GM23248 (cell line): ENCODE measurements at regions not wholly inside any gene's neighbourhood (a gene's known extent, or its start where the extent isn't known, plus 50 kb on each side); places are given as distances from the start of the nearest gene placed in this dataset.

Experiments
- DNase-seq: peaks from one replicate; pipeline ENCODE4 v3.0.0-alpha.2; 2015
- H2AFZ ChIP-seq: fragments of 200-600 bp; sonication (generic); 2 replicates; pipeline ENCODE4 v1.6.1; 2016; ENCODE audit warnings: antibody characterized with exemption
- H3F3A ChIP-seq: fragments of 200-600 bp; sonication (generic); 2 replicates; pipeline ENCODE4 v1.6.1; 2016; ENCODE audit warnings: mild to moderate bottlenecking, antibody characterized with exemption, mixed run types; ENCODE audit not compliant: insufficient read depth
- H3K27ac ChIP-seq: fragments of 200-600 bp; sonication (generic); 2 replicates; pipeline ENCODE4 v1.5.1; 2016; ENCODE audit warnings: mild to moderate bottlenecking
- H3K27me3 ChIP-seq: fragments of 200-600 bp; sonication (generic); replicated peaks from 2 replicates; pipeline ENCODE4 v1.6.1; 2016; ENCODE audit warnings: mild to moderate bottlenecking; ENCODE audit not compliant: insufficient read depth
- H3K36me3 ChIP-seq: fragments of 200-600 bp; sonication (generic); 2 replicates; pipeline ENCODE4 v1.6.1; 2016; ENCODE audit warnings: low read depth, mild to moderate bottlenecking
- H3K4me1 ChIP-seq: fragments of 200-600 bp; sonication (generic); 2 replicates; pipeline ENCODE4 v1.6.1; 2016; ENCODE audit warnings: mild to moderate bottlenecking; ENCODE audit not compliant: insufficient read depth
- H3K4me2 ChIP-seq: fragments of 200-600 bp; sonication (generic); one replicate; pipeline ENCODE4 v1.6.1; 2016; ENCODE audit warnings: mild to moderate bottlenecking; ENCODE audit not compliant: unreplicated experiment
- H3K4me3 ChIP-seq: fragments of 200-600 bp; sonication (generic); 2 replicates; pipeline ENCODE4 v1.5.1; 2016; ENCODE audit warnings: mild to moderate bottlenecking
- H3K79me2 ChIP-seq: fragments of 200-600 bp; sonication (generic); 2 replicates; pipeline ENCODE4 v1.6.1; 2016; ENCODE audit warnings: mild to moderate bottlenecking; ENCODE audit not compliant: insufficient read depth
- H3K9ac ChIP-seq: fragments of 200-600 bp; sonication (generic); 2 replicates; pipeline ENCODE4 v1.6.1; 2016; ENCODE audit warnings: mild to moderate bottlenecking
- H3K9me2 ChIP-seq: fragments of 200-600 bp; sonication (generic); 2 replicates; pipeline ENCODE4 v1.6.1; 2016; ENCODE audit warnings: mixed run types, mild to moderate bottlenecking, moderate library complexity; ENCODE audit not compliant: insufficient read depth
- H3K9me3 ChIP-seq: fragments of 200-600 bp; sonication (generic); one replicate; pipeline ENCODE4 v1.6.1; 2017; ENCODE audit warnings: low read depth
- H4K20me1 ChIP-seq: fragments of 200-600 bp; sonication (generic); 2 replicates; pipeline ENCODE4 v1.6.0; 2016; ENCODE audit not compliant: insufficient read depth
- EZH2 ChIP-seq: fragments of 200-600 bp; sonication (generic); IDR thresholded peaks from 2 replicates; pipeline ENCODE4 v1.6.1; 2018; ENCODE audit warnings: antibody characterized with exemption, mild to moderate bottlenecking; ENCODE audit not compliant: insufficient read depth, poor library complexity, severe bottlenecking
- EZH2phosphoT487 ChIP-seq: fragments of 200-600 bp; sonication (generic); IDR thresholded peaks from 2 replicates; pipeline ENCODE4 v1.6.1; 2018; ENCODE audit warnings: antibody characterized with exemption, moderate library complexity, mild to moderate bottlenecking, low read depth; ENCODE audit not compliant: insufficient read depth
- WGBS, 2 experiments: methylation state at CpG; one replicate each; pipeline ENCODE4 v1.1.6; 2015 to 2017; ENCODE audit warnings: low lambda C conversion rate in 2 of 2, low coverage in 1 of 2; ENCODE audit errors: missing lambda C conversion rate in 2 of 2; 5-methylcytosine and 5-hydroxymethylcytosine counted together
- in situ Hi-C: fragments of 300-500 bp; cut with MboI; formaldehyde crosslinking; loops from 2 replicates; pipeline ENCODE4 v1.15.0; 2020

GRCh38 chr1:181430015-181430885 is 53.1 kb upstream of the CACNA1E start:
- no peak for DNase-seq
- H2AFZ ChIP-seq: no peak overlapping the region
- no peaks in the 10 kb centered on the region for H4K20me1 ChIP-seq
- H3K4me2 ChIP-seq: no peak overlapping the region
- no peak overlapping the region for H3K4me3 ChIP-seq
- no peak overlapping the region for H3K27ac ChIP-seq
- 25 to 35% methylated on average over 8 of the region's 8 CpGs for WGBS, 2 experiments
- H3K27me3 ChIP-seq: peaks cover 15% of the 10 kb centered on the region; the same call in 1 of the 2 replicates
- H3F3A ChIP-seq: no peaks in the 10 kb centered on the region
- no peak overlapping the region for H3K9ac ChIP-seq
- H3K9me2 ChIP-seq: no peaks in the 10 kb centered on the region
- H3K36me3 ChIP-seq: no peaks in the 10 kb centered on the region
- no peaks in the 10 kb centered on the region for H3K79me2 ChIP-seq
- no peaks in the 10 kb centered on the region for H3K9me3 ChIP-seq
- TF ChIP-seq EZH2 (no peak), EZH2phosphoT487 (no peak)
- H3K4me1 ChIP-seq: no peaks in the 10 kb centered on the region
- in situ Hi-C loops: no loop called here
